GM12878 (cell line): ENCODE measurements at regions not wholly inside any gene's neighbourhood (a gene's known extent, or its start where the extent isn't known, plus 50 kb on each side); places are given as distances from the start of the nearest gene placed in this dataset.

Source experiments
- ATAC-seq: fragments of 200-7000 bp; cut with Tn5 transposase; 3 replicates; pipeline ENCODE4 v1.9.1; 2020; ENCODE audit warnings: mild to moderate bottlenecking, moderate library complexity
- BruUV-seq: library from RNA; stranded (reverse); fragments of 400-500 nt; replicated peaks from 2 replicates; lab custom pipeline; 2021; lab: Mats Ljungman, UMichigan
- CTCF ChIA-PET: fragments of 300-600 bp; sonication (Branson Sonifier 250); formaldehyde crosslinking; extraction: SDS; loops from one replicate; lab custom pipeline; 2021; ENCODE audit warnings: inconsistent platforms; lab: Yijun Ruan, JAX
- POLR2A ChIA-PET: fragments of 350-600 bp; formaldehyde crosslinking; extraction: SDS; loops from one replicate; lab custom pipeline; 2021; ENCODE audit warnings: inconsistent platforms; lab: Charles Lee
- RAD21 ChIA-PET: fragments of 300-600 bp; sonication (Branson Sonifier 250); formaldehyde crosslinking; loops from one replicate; lab custom pipeline; 2023; ENCODE audit warnings: antibody characterized with exemption; ENCODE audit not compliant: unreplicated experiment; lab: Charles Lee
- SMC1A ChIA-PET: fragments of 300-600 bp; sonication (Branson Sonifier 250); formaldehyde crosslinking; loops from one replicate; lab custom pipeline; 2023; ENCODE audit not compliant: unreplicated experiment, uncharacterized antibody; lab: Charles Lee
- DNase-seq: peaks from one replicate; pipeline ENCODE4 v3.0.0-alpha.2; 2011; ENCODE audit warnings: low read depth, low spot score
- FAIRE-seq: peaks from 3 replicates; lab custom pipeline; 2011; peaks lifted over from hg19 to GRCh38; lab: Jason Lieb, UNC
- H2AFZ ChIP-seq: 2 replicates; pipeline ENCODE4 v1.6.0; 2011; ENCODE audit warnings: low read depth, low read length, control low read depth; ENCODE audit not compliant: control insufficient read depth
- H3K27ac ChIP-seq: 2 replicates; pipeline ENCODE4 v1.5.1; 2011; ENCODE audit warnings: control low read depth; ENCODE audit not compliant: control insufficient read depth, insufficient read depth
- H3K27me3 ChIP-seq, 2 experiments: replicated peaks in 1 of 2; 2 replicates each; pipeline versions ENCODE4 v1.6.0 to v1.6.1; 2011; ENCODE audit warnings: low read length in 1 of 2; ENCODE audit not compliant: control insufficient read depth in 2 of 2, insufficient read depth in 2 of 2
- H3K36me3 ChIP-seq, 2 experiments: 2 replicates each; pipeline ENCODE4 v1.5.1; 2011; ENCODE audit warnings: low read length in 1 of 2; ENCODE audit not compliant: control insufficient read depth in 2 of 2, insufficient read depth in 2 of 2
- H3K4me1 ChIP-seq: 2 replicates; pipeline ENCODE4 v1.6.1; 2011; ENCODE audit warnings: mild to moderate bottlenecking, low read length, moderate library complexity, mixed read lengths; ENCODE audit not compliant: control insufficient read depth, insufficient read depth
- H3K4me2 ChIP-seq: 2 replicates; pipeline ENCODE4 v1.6.0; 2011; ENCODE audit warnings: control low read depth; ENCODE audit not compliant: control insufficient read depth, insufficient read depth
- H3K4me3 ChIP-seq: fragments of 200-600 bp; sonication (generic); 2 replicates; pipeline ENCODE4 v1.5.1; 2016
- H3K79me2 ChIP-seq: 2 replicates; pipeline ENCODE4 v1.6.0; 2011; ENCODE audit warnings: low read length; ENCODE audit not compliant: control insufficient read depth, insufficient read depth
- H3K9ac ChIP-seq: 2 replicates; pipeline ENCODE4 v1.8.0; 2011; ENCODE audit warnings: low read length, control low read depth, mixed read lengths; ENCODE audit not compliant: control insufficient read depth, insufficient read depth
- H3K9me3 ChIP-seq: replicated peaks from 3 replicates; pipeline ENCODE4 v1.5.1; 2011; ENCODE audit warnings: mild to moderate bottlenecking, low read length; ENCODE audit not compliant: control insufficient read depth, insufficient read depth
- H4K20me1 ChIP-seq: 2 replicates; pipeline ENCODE4 v1.6.0; 2011; ENCODE audit not compliant: control insufficient read depth, insufficient read depth
- ATF7 ChIP-seq: fragments of 450-650 bp; IDR thresholded peaks from 2 replicates; pipeline ENCODE4 v1.6.1; 2016; ENCODE audit warnings: low read depth, mild to moderate bottlenecking
- BHLHE40 ChIP-seq, 2 experiments: fragments of 450-650 bp in 1 of 2; IDR thresholded peaks; 2 replicates each; pipeline ENCODE4 v1.6.1; 2011 to 2017; ENCODE audit warnings: low read depth in 2 of 2, borderline replicate concordance in 1 of 2, improper control_type of control experiment in 1 of 2, low read length in 1 of 2, mild to moderate bottlenecking in 1 of 2
- E4F1 ChIP-seq: fragments of 450-650 bp; IDR thresholded peaks from 2 replicates; pipeline ENCODE4 v1.6.1; 2018; ENCODE audit warnings: borderline replicate concordance, mild to moderate bottlenecking; ENCODE audit not compliant: partially characterized antibody
- FOS ChIP-seq: IDR thresholded peaks from 3 replicates; pipeline ENCODE4 v1.6.1; 2011; ENCODE audit warnings: borderline replicate concordance; ENCODE audit not compliant: insufficient read length; ENCODE audit errors: extremely low read depth
- IKZF1 ChIP-seq: fragments of 450-650 bp; conservative IDR thresholded peaks from 2 replicates; pipeline ENCODE4 v1.6.1; 2017; ENCODE audit warnings: antibody characterized with exemption, mild to moderate bottlenecking
- KAT2A ChIP-seq: conservative IDR thresholded peaks from 2 replicates; pipeline ENCODE4 v1.6.1; 2011; ENCODE audit warnings: low read depth, low read length; ENCODE audit not compliant: control insufficient read depth
- MAX ChIP-seq: IDR thresholded peaks from 2 replicates; pipeline ENCODE4 v1.6.1; 2012; ENCODE audit warnings: low read depth, low read length, improper control_type of control experiment
- NKRF ChIP-seq: fragments of 450-650 bp; conservative IDR thresholded peaks from 2 replicates; pipeline ENCODE4 v1.6.1; 2017; ENCODE audit warnings: mild to moderate bottlenecking, moderate library complexity
- NR2C1 ChIP-seq: fragments of 450-650 bp; IDR thresholded peaks from 2 replicates; pipeline ENCODE4 v1.6.1; 2017; ENCODE audit warnings: antibody characterized with exemption, mild to moderate bottlenecking, moderate library complexity
- NR2F1 ChIP-seq: fragments of 450-650 bp; conservative IDR thresholded peaks from 2 replicates; pipeline ENCODE4 v1.6.1; 2017; ENCODE audit warnings: mild to moderate bottlenecking
- POU2F2 ChIP-seq: IDR thresholded peaks from 3 replicates; pipeline ENCODE4 v1.6.1; 2011; ENCODE audit warnings: low read depth, mild to moderate bottlenecking, low read length, borderline replicate concordance
- RB1 ChIP-seq: fragments of 450-650 bp; formaldehyde crosslinking; IDR thresholded peaks from 2 replicates; pipeline ENCODE4 v1.6.1; 2017; ENCODE audit warnings: mild to moderate bottlenecking, borderline replicate concordance
- RBBP5 ChIP-seq: fragments of 200-600 bp; sonication (generic); conservative IDR thresholded peaks from 2 replicates; pipeline ENCODE4 v1.6.1; 2016
- RELB ChIP-seq: fragments of 450-650 bp; IDR thresholded peaks from 2 replicates; pipeline ENCODE4 v1.6.1; 2017; ENCODE audit warnings: low read depth, mild to moderate bottlenecking, moderate library complexity
- STAT1 ChIP-seq: fragments of 450-650 bp; conservative IDR thresholded peaks from 2 replicates; pipeline ENCODE4 v1.6.1; 2014; ENCODE audit warnings: antibody characterized with exemption, mild to moderate bottlenecking
- USF1 ChIP-seq: IDR thresholded peaks from 2 replicates; pipeline ENCODE4 v1.6.1; 2011; ENCODE audit warnings: borderline replicate concordance, low read depth, mild to moderate bottlenecking, moderate library complexity, mixed read lengths, low read length; ENCODE audit not compliant: insufficient read depth; ENCODE audit errors: extremely low read length
- WGBS: methylation state at CpG from one replicate; pipeline ENCODE4 v1.1.6; 2016; ENCODE audit warnings: low lambda C conversion rate; ENCODE audit not compliant: insufficient replicate concordance, insufficient coverage; ENCODE audit errors: missing lambda C conversion rate; 5-methylcytosine and 5-hydroxymethylcytosine counted together
- in situ Hi-C: fragments of 300-500 bp; cut with MboI; formaldehyde crosslinking; loops from 9 replicates; pipeline ENCODE4 v1.14.3; 2018; ENCODE audit warnings: mixed read lengths
- intact Hi-C: fragments of 100-400 bp; cut with micrococcal nuclease; formaldehyde crosslinking; loops from one replicate; pipeline ENCODE4 v1.14.2; 2022; ENCODE audit not compliant: unreplicated experiment

- Histone ChIP-seq H3K27me3 (no peaks in the 10 kb centered on the region), H3K4me1 (no peaks in the 10 kb centered on the region), H3K79me2 (no peaks in the 10 kb centered on the region), H3K4me3 (no peak overlapping the region), H3K36me3 (no peaks in the 10 kb centered on the region), H2AFZ (no peak overlapping the region), H3K9ac (no peak overlapping the region), H3K4me2 (no peak overlapping the region), H4K20me1 (no peaks in the 10 kb centered on the region), H3K9me3 (no peaks in the 10 kb centered on the region; the same call in 2 of the 3 replicates), H3K27ac (no peak overlapping the region)
- POLR2A ChIA-PET = no interaction called here
- RAD21 ChIA-PET = no interaction called here
- no peak for FAIRE-seq
- no TSS peak for BruUV-seq
- peak; percentile 4 for DNase-seq
- intact Hi-C loops = no loop called here
- in situ Hi-C loops = no loop called here
- 23% methylated on average over 2 of the region's 2 CpGs for WGBS
- SMC1A ChIA-PET = interaction anchor here (1.2 to 1.8 kb wide), 2 partner anchors 20 to 29 kb away, joined by 3 to 4 read pairs; no protein-coding TSS in a partner anchor
- CTCF ChIA-PET = interaction anchor here (1.1 kb wide), 2 partner anchors 10 to 12 kb away, joined by 3 read pairs; no protein-coding TSS in a partner anchor
- peak; percentile 89 for ATAC-seq
- TF ChIP-seq NKRF (no peak), IKZF1 (peak; percentile 73), STAT1 (no peak), NR2F1 (peak; percentile 58), E4F1 (no peak), RB1 (no peak), FOS (no peak), KAT2A (no peak), POU2F2 (peak; percentile 50; the same call in 1 of the 3 replicates), RELB (peak; percentile 71; the same call in 1 of the 2 replicates), NR2C1 (no peak), USF1 (no peak), MAX (no peak), RBBP5 (no peak), ATF7 (0 out of 2 replicates have a peak, but pooled peaks have one; percentile 15), BHLHE40 (IDR thresholded peaks at IDR 0.05; ENCODE audit: borderline replicate concordance in 1 of 2, low read depth in 2 of 2, low read length in 1 of 2) (peak in 1 of 2 experiments; percentile 62; a peak in 1 of 4 replicates)
Observed at GRCh38 chr12:87150969-87151662, 878.1 kb downstream of the C12orf50 start.
